Right lobe of liver (tissue), 4 donors: ENCODE measurements at regions not wholly inside any gene's neighbourhood (a gene's known extent, or its start where the extent isn't known, plus 50 kb on each side); places are given as distances from the start of the nearest gene placed in this dataset.

ENCODE experiments used
- POLR2A ChIP-seq: fragments of 450-650 bp; IDR thresholded peaks from one replicate; pipeline ENCODE4 v1.6.1; 2017; ENCODE audit warnings: antibody characterized with exemption, mild to moderate bottlenecking
- TF ChIP-seq, protein P1 (sequence below), 4 donors: fragments of 200-600 bp in 3 of 4; fragments of 450-650 bp in 1 of 4; IDR thresholded peaks; one replicate each; pipeline versions ENCODE4 v1.5.1 to v1.8.0; 2016 to 2022; ENCODE audit warnings: antibody characterized with exemption in 4 of 4, mild to moderate bottlenecking in 2 of 4
- donor health status: DM: no; HTN: no; CAD: no.
- donor health status: DM: no; HTN: no; CAD: no.
- donor health status: DM: no; HTN: yes; CAD: no.

DNA sequence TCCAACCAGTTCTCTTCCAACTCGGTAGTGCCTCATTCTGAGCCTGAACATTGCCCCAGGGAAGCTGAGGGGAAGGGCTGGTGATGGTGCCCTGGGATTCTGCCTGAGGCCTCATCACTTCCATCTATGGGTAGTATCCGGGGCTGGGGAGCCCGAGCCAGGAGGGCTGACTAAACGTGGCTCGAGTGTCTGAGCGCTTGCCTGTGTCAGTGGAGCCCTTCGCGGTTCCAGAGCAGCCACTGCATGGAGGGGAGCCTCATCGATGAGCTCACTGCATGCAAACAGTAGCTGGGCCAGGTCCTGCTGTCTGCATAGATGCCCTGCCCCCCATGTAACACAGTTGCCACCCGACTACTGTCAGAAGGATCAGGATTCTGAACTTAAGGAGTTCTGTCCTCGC lies 129.3 kb downstream of the GLI2 start:
- TF ChIP-seq, protein P1, sequence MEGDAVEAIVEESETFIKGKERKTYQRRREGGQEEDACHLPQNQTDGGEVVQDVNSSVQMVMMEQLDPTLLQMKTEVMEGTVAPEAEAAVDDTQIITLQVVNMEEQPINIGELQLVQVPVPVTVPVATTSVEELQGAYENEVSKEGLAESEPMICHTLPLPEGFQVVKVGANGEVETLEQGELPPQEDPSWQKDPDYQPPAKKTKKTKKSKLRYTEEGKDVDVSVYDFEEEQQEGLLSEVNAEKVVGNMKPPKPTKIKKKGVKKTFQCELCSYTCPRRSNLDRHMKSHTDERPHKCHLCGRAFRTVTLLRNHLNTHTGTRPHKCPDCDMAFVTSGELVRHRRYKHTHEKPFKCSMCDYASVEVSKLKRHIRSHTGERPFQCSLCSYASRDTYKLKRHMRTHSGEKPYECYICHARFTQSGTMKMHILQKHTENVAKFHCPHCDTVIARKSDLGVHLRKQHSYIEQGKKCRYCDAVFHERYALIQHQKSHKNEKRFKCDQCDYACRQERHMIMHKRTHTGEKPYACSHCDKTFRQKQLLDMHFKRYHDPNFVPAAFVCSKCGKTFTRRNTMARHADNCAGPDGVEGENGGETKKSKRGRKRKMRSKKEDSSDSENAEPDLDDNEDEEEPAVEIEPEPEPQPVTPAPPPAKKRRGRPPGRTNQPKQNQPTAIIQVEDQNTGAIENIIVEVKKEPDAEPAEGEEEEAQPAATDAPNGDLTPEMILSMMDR (IDR thresholded peaks at IDR 0.05), result no peak
- no peak for TF ChIP-seq POLR2A
